Endothelial cell (in vitro differentiated cells): ENCODE measurements at regions not wholly inside any gene's neighbourhood (a gene's known extent, or its start where the extent isn't known, plus 50 kb on each side); places are given as distances from the start of the nearest gene placed in this dataset.

Source experiments
- DNase-seq: peaks from one replicate; pipeline ENCODE4 v3.0.0; 2021; ENCODE audit warnings: low spot score
- H3K27ac Mint-ChIP-seq: one replicate; pipeline ENCODE4 v1.8.0; 2021; ENCODE audit warnings: mixed read lengths, inconsistent platforms; ENCODE audit not compliant: unreplicated experiment
- H3K27me3 Mint-ChIP-seq: one replicate; pipeline ENCODE4 v1.8.0; 2021; ENCODE audit warnings: mild to moderate bottlenecking, moderate library complexity, mixed read lengths, inconsistent platforms; ENCODE audit not compliant: unreplicated experiment
- H3K36me3 Mint-ChIP-seq: one replicate; pipeline ENCODE4 v1.8.0; 2021; ENCODE audit warnings: mild to moderate bottlenecking, low read depth, mixed read lengths, inconsistent platforms; ENCODE audit not compliant: unreplicated experiment
- H3K4me1 Mint-ChIP-seq: one replicate; pipeline ENCODE4 v1.8.0; 2021; ENCODE audit warnings: mild to moderate bottlenecking, mixed read lengths, inconsistent platforms; ENCODE audit not compliant: unreplicated experiment
- H3K4me3 Mint-ChIP-seq: one replicate; pipeline ENCODE4 v1.8.0; 2021; ENCODE audit warnings: mild to moderate bottlenecking, mixed read lengths, inconsistent platforms; ENCODE audit not compliant: unreplicated experiment
- H3K9me3 Mint-ChIP-seq: one replicate; pipeline ENCODE4 v1.8.0; 2021; ENCODE audit warnings: mixed read lengths, inconsistent platforms; ENCODE audit not compliant: unreplicated experiment
- CTCF ChIP-seq: fragments of 200-600 bp; sonication (generic); IDR thresholded peaks from one replicate; pipeline ENCODE4 v1.5.0; 2021; ENCODE audit warnings: antibody characterized with exemption; ENCODE audit not compliant: unreplicated experiment

DNA sequence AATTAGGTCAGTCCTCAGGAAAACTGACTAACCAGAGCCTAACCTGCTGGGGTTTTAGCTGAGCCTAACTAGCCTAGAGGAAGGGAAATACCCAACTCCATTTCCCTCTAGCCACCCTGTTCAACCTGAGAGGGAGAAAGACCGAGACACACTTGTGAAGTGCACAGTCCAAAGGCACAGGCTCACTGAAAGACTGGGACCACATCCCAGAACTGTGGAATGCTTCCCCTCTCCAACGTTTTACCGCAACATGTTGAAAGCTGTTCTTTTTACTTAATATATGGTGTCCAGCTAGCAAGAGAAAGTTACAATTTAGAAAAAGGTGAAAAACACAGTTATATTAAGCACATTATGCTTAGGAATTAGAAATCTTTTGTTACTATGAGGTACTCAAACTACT lies 76.8 kb upstream of the SIMC1 start:
- Mint-ChIP-seq H3K27ac (no peak overlapping the region), H3K4me3 (no peak overlapping the region), H3K36me3 (no peaks in the 10 kb centered on the region), H3K27me3 (no peaks in the 10 kb centered on the region), H3K9me3 (no peaks in the 10 kb centered on the region), H3K4me1 (no peaks in the 10 kb centered on the region)
- no peak for DNase-seq
- no peak for TF ChIP-seq CTCF

DNA sequence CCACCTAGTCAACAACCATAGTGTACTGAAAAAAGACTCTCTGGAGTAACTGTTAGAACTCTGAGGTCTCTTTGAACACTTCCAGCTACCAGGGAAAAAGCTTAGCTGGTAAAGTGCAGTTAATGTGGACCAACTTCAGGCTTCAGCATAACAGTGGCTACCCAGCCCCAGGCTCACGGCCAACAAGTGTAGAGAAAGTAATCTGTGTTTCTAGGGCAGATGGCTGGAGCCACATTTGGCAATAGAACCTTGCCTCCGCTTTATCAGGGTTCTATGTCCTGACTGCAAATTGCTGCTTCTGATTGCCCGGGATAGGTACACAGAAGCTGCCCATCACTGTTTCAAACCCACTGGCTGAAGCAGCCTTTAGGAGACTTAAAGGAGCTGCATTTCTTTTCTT lies 76.0 kb upstream of the SIMC1 start:
- no peaks in the 10 kb centered on the region for H3K36me3 Mint-ChIP-seq
- no peaks in the 10 kb centered on the region for H3K27me3 Mint-ChIP-seq

GRCh38 chr5:176162888-176163287 lies 75.3 kb upstream of the SIMC1 start:
- Mint-ChIP-seq H3K36me3 (no peaks in the 10 kb centered on the region), H3K4me3 (no peak overlapping the region), H3K27ac (no peak overlapping the region), H3K9me3 (no peaks in the 10 kb centered on the region), H3K27me3 (no peaks in the 10 kb centered on the region), H3K4me1 (no peaks in the 10 kb centered on the region)
- no peak for TF ChIP-seq CTCF
- no peak for DNase-seq

More for the DNA sequence above, 76.0 kb upstream of the SIMC1 start:
- Mint-ChIP-seq H3K4me1 (no peaks in the 10 kb centered on the region), H3K9me3 (no peaks in the 10 kb centered on the region), H3K4me3 (no peak overlapping the region), H3K27ac (no peak overlapping the region)
- no peak for DNase-seq
- TF ChIP-seq CTCF = no peak

- no peak overlapping the region for H3K27ac Mint-ChIP-seq
- H3K4me1 Mint-ChIP-seq = no peaks in the 10 kb centered on the region
- no peaks in the 10 kb centered on the region for H3K36me3 Mint-ChIP-seq
- DNase-seq = no peak
- no peak overlapping the region for H3K4me3 Mint-ChIP-seq
- H3K9me3 Mint-ChIP-seq = no peaks in the 10 kb centered on the region
- TF ChIP-seq CTCF = no peak
- H3K27me3 Mint-ChIP-seq = no peaks in the 10 kb centered on the region
Observed at GRCh38 chr5:176166427-176166826, 71.8 kb upstream of the SIMC1 start.

DNA sequence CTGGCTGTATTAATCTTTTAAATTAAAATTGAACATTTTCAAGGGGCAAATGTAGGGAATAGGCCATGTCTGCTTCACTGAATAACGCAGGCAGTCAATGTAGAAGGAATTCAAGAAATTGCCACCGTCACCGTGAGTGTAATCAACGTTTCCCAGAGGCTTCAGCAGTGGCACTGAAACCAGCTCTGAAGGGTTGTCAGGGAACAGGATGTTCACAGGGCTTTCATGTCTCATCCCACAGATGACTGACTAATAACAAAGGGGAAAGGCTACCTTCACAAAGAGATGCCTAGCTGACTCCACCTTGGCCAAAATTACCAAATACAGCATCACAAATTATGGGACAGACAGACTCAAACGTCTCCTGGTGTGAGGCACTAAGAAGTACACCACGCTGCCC lies 70.4 kb upstream of the SIMC1 start:
- no peaks in the 10 kb centered on the region for H3K27me3 Mint-ChIP-seq
- DNase-seq = no peak
- no peaks in the 10 kb centered on the region for H3K9me3 Mint-ChIP-seq
- no peaks in the 10 kb centered on the region for H3K4me1 Mint-ChIP-seq
- H3K27ac Mint-ChIP-seq = no peak overlapping the region
- TF ChIP-seq CTCF = no peak
- no peaks in the 10 kb centered on the region for H3K36me3 Mint-ChIP-seq
- no peak overlapping the region for H3K4me3 Mint-ChIP-seq
